IMR-90 (cell line): ENCODE measurements at regions not wholly inside any gene's neighbourhood (a gene's known extent, or its start where the extent isn't known, plus 50 kb on each side); places are given as distances from the start of the nearest gene placed in this dataset.

Experiments
- ATAC-seq: fragments of 200-7000 bp; cut with Tn5 transposase; 2 replicates; pipeline ENCODE4 v1.9.1; 2020; ENCODE audit warnings: low read depth, mild to moderate bottlenecking, moderate library complexity
- BruUV-seq: library from RNA; stranded (reverse); fragments of 400-500 nt; replicated peaks from 2 replicates; lab custom pipeline; 2021; lab: Mats Ljungman, UMichigan
- CTCF ChIA-PET: fragments of 300-600 bp; formaldehyde crosslinking; extraction: SDS; loops from one replicate; lab custom pipeline; 2021; ENCODE audit warnings: antibody characterized with exemption; lab: Yijun Ruan, JAX
- POLR2A ChIA-PET: fragments of 300-600 bp; sonication (Branson Sonifier 250); formaldehyde crosslinking; loops from one replicate; lab custom pipeline; 2022; ENCODE audit warnings: antibody characterized with exemption; ENCODE audit not compliant: unreplicated experiment; lab: Charles Lee
- DNase-seq: peaks from one replicate; pipeline ENCODE4 v3.0.0; 2013
- H2AFZ ChIP-seq: replicated peaks from 2 replicates; pipeline ENCODE3; 2013; ENCODE audit warnings: low read length, mild to moderate bottlenecking; ENCODE audit not compliant: poor library complexity
- H2AK5ac ChIP-seq: 2 replicates; pipeline ENCODE4 v1.6.1; 2013; ENCODE audit warnings: low read depth, low read length, inconsistent platforms
- H2AK9ac ChIP-seq: replicated peaks from 2 replicates; pipeline ENCODE3; 2013; ENCODE audit warnings: mild to moderate bottlenecking, low read depth, low read length, moderate library complexity; ENCODE audit not compliant: poor library complexity
- H2BK120ac ChIP-seq: 2 replicates; pipeline ENCODE4 v1.6.1; 2013; ENCODE audit warnings: low read depth, low read length, inconsistent platforms
- H2BK15ac ChIP-seq: 3 replicates; pipeline ENCODE4 v1.6.1; 2013; ENCODE audit warnings: low read depth, low read length, inconsistent platforms
- H2BK20ac ChIP-seq: 2 replicates; pipeline ENCODE4 v1.6.1; 2013; ENCODE audit warnings: low read depth, mild to moderate bottlenecking, inconsistent platforms, low read length, moderate library complexity
- H2BK5ac ChIP-seq: 2 replicates; pipeline ENCODE4 v1.6.1; 2013; ENCODE audit warnings: mild to moderate bottlenecking, low read depth, low read length, inconsistent platforms; ENCODE audit not compliant: poor library complexity, severe bottlenecking
- H3K14ac ChIP-seq: replicated peaks from 2 replicates; pipeline ENCODE4 v1.6.1; 2013; ENCODE audit warnings: low read depth, low read length, inconsistent platforms
- H3K18ac ChIP-seq: 2 replicates; pipeline ENCODE4 v1.6.1; 2013; ENCODE audit warnings: low read depth, low read length, control low read depth
- H3K23ac ChIP-seq: 2 replicates; pipeline ENCODE4 v1.6.1; 2013; ENCODE audit warnings: low read depth, low read length, inconsistent platforms
- H3K27ac ChIP-seq: 2 replicates; pipeline ENCODE4 v1.5.1; 2013; ENCODE audit warnings: mild to moderate bottlenecking, control low read depth, low read length; ENCODE audit not compliant: insufficient read depth
- H3K27me3 ChIP-seq: 2 replicates; pipeline ENCODE4 v1.6.1; 2013; ENCODE audit warnings: low read length; ENCODE audit not compliant: control insufficient read depth, insufficient read depth
- H3K36me3 ChIP-seq: 2 replicates; pipeline ENCODE4 v1.6.1; 2013; ENCODE audit warnings: low read length, mixed read lengths; ENCODE audit not compliant: control insufficient read depth, insufficient read depth
- H3K4ac ChIP-seq: 2 replicates; pipeline ENCODE4 v1.6.1; 2013; ENCODE audit warnings: low read depth, low read length, inconsistent platforms
- H3K4me1 ChIP-seq: 2 replicates; pipeline ENCODE4 v1.6.1; 2013; ENCODE audit warnings: low read length, mixed read lengths; ENCODE audit not compliant: control insufficient read depth, insufficient read depth
- H3K4me2 ChIP-seq: 2 replicates; pipeline ENCODE4 v1.6.1; 2013; ENCODE audit warnings: low read depth, mild to moderate bottlenecking, control low read depth, low read length, moderate library complexity
- H3K4me3 ChIP-seq: 2 replicates; pipeline ENCODE4 v1.5.1; 2013; ENCODE audit warnings: low read depth, mild to moderate bottlenecking, control low read depth, low read length, moderate library complexity; ENCODE audit not compliant: insufficient read depth
- H3K56ac ChIP-seq: 2 replicates; pipeline ENCODE4 v1.6.1; 2013; ENCODE audit warnings: low read length, inconsistent platforms; ENCODE audit not compliant: insufficient read depth; ENCODE audit errors: extremely low read depth
- H3K79me1 ChIP-seq, 2 experiments: 2 replicates each; pipeline ENCODE4 v1.6.1; 2013; ENCODE audit warnings: low read length in 2 of 2, inconsistent platforms in 1 of 2, low read depth in 1 of 2
- H3K9ac ChIP-seq: 2 replicates; pipeline ENCODE4 v1.6.1; 2013; ENCODE audit warnings: low read depth, low read length, control low read depth
- H3K9me1 ChIP-seq: 2 replicates; pipeline ENCODE4 v1.6.1; 2013; ENCODE audit warnings: low read length, inconsistent platforms; ENCODE audit not compliant: insufficient read depth
- H3K9me3 ChIP-seq: 2 replicates; pipeline ENCODE4 v1.6.1; 2013; ENCODE audit warnings: low read length; ENCODE audit not compliant: control insufficient read depth, insufficient read depth
- H4K20me1 ChIP-seq: 2 replicates; pipeline ENCODE4 v1.6.1; 2013; ENCODE audit warnings: low read length, inconsistent platforms; ENCODE audit not compliant: insufficient read depth
- H4K5ac ChIP-seq: 2 replicates; pipeline ENCODE4 v1.6.1; 2013; ENCODE audit warnings: mild to moderate bottlenecking, low read depth, low read length, control low read depth
- H4K8ac ChIP-seq, 2 experiments: 2 replicates each; pipeline ENCODE4 v1.6.1; 2013; ENCODE audit warnings: low read depth in 2 of 2, low read length in 2 of 2, control low read depth in 1 of 2, inconsistent platforms in 1 of 2
- H4K91ac ChIP-seq: 2 replicates; pipeline ENCODE4 v1.6.1; 2013; ENCODE audit warnings: low read depth, low read length, inconsistent platforms; ENCODE audit not compliant: insufficient read depth
- BHLHE40 ChIP-seq: fragments of 150-350 bp; IDR thresholded peaks from 2 replicates; pipeline ENCODE4 v1.6.1; 2016; ENCODE audit warnings: mild to moderate bottlenecking, low read depth, low read length
- FOS ChIP-seq: fragments of 150-350 bp; IDR thresholded peaks from 2 replicates; pipeline ENCODE4 v1.6.1; 2016; ENCODE audit warnings: low read depth, low read length
- MAZ ChIP-seq: IDR thresholded peaks from 2 replicates; pipeline ENCODE4 v1.6.1; 2012; ENCODE audit warnings: low read depth, mild to moderate bottlenecking, low read length, improper control_type of control experiment, moderate library complexity, borderline replicate concordance
- NFE2L2 ChIP-seq: fragments of 150-350 bp; IDR thresholded peaks from 2 replicates; pipeline ENCODE4 v1.6.1; 2016; ENCODE audit warnings: low read depth, mild to moderate bottlenecking, low read length
- RAD21 ChIP-seq: IDR thresholded peaks from 2 replicates; pipeline ENCODE4 v1.6.1; 2012; ENCODE audit warnings: low read length, improper control_type of control experiment
- WGBS, 2 experiments: methylation state at CpG; one replicate each; pipeline versions ENCODE4 v1.1.5 to v1.1.7; 2013; ENCODE audit warnings: missing lambda C conversion rate in 2 of 2; ENCODE audit not compliant: insufficient read length in 1 of 2; ENCODE audit errors: extremely low coverage in 2 of 2; 5-methylcytosine and 5-hydroxymethylcytosine counted together
- dilution Hi-C: fragments of 300-500 bp; cut with HindIII; formaldehyde crosslinking; loops from one replicate; pipeline ENCODE4 v1.14.3; 2018; ENCODE audit warnings: low sequenced_read_pairs; ENCODE audit not compliant: unreplicated experiment
- in situ Hi-C: fragments of 300-500 bp; cut with MboI; formaldehyde crosslinking; loops from 3 replicates; pipeline ENCODE4 v1.14.3; 2019; ENCODE audit warnings: low sequenced_read_pairs, inconsistent platforms, mixed read lengths
- intact Hi-C: fragments of 100-400 bp; cut with micrococcal nuclease; formaldehyde crosslinking; loops from 2 replicates; pipeline ENCODE4 v1.10.0; 2022
- TF ChIP-seq, protein P1 (sequence below): fragments of 150-350 bp; IDR thresholded peaks from 2 replicates; pipeline ENCODE4 v1.6.1; 2016; ENCODE audit warnings: low read depth, mild to moderate bottlenecking, low read length, moderate library complexity, borderline replicate concordance
- TF ChIP-seq, protein P2 (sequence below): conservative IDR thresholded peaks from 2 replicates; pipeline ENCODE4 v1.5.1; 2012; ENCODE audit warnings: mild to moderate bottlenecking, low read depth, low read length, improper control_type of control experiment
- TF ChIP-seq, protein P3 (sequence below): fragments of 150-350 bp; IDR thresholded peaks from 2 replicates; pipeline ENCODE4 v1.6.1; 2017; ENCODE audit warnings: mild to moderate bottlenecking, antibody characterized with exemption, low read length, low read depth

GRCh38 chr19:28021259-28022185, 1191.4 kb downstream of the UQCRFS1 start:
- H3K9me3 ChIP-seq: peaks cover 21% of the 10 kb centered on the region; the same call in 1 of the 2 replicates
- H3K9ac ChIP-seq: no peak overlapping the region
- H2AK5ac ChIP-seq: no peak overlapping the region
- CTCF ChIA-PET: no interaction called here
- H2AFZ ChIP-seq: no peak overlapping the region
- no TSS peak for BruUV-seq
- TF ChIP-seq, protein P1, sequence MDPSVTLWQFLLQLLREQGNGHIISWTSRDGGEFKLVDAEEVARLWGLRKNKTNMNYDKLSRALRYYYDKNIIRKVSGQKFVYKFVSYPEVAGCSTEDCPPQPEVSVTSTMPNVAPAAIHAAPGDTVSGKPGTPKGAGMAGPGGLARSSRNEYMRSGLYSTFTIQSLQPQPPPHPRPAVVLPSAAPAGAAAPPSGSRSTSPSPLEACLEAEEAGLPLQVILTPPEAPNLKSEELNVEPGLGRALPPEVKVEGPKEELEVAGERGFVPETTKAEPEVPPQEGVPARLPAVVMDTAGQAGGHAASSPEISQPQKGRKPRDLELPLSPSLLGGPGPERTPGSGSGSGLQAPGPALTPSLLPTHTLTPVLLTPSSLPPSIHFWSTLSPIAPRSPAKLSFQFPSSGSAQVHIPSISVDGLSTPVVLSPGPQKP: no peak
- TF ChIP-seq, protein P2, sequence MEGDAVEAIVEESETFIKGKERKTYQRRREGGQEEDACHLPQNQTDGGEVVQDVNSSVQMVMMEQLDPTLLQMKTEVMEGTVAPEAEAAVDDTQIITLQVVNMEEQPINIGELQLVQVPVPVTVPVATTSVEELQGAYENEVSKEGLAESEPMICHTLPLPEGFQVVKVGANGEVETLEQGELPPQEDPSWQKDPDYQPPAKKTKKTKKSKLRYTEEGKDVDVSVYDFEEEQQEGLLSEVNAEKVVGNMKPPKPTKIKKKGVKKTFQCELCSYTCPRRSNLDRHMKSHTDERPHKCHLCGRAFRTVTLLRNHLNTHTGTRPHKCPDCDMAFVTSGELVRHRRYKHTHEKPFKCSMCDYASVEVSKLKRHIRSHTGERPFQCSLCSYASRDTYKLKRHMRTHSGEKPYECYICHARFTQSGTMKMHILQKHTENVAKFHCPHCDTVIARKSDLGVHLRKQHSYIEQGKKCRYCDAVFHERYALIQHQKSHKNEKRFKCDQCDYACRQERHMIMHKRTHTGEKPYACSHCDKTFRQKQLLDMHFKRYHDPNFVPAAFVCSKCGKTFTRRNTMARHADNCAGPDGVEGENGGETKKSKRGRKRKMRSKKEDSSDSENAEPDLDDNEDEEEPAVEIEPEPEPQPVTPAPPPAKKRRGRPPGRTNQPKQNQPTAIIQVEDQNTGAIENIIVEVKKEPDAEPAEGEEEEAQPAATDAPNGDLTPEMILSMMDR: no peak
- TF ChIP-seq RAD21 (no peak), BHLHE40 (no peak), FOS (no peak), NFE2L2 (no peak), MAZ (no peak)
- TF ChIP-seq, protein P3, sequence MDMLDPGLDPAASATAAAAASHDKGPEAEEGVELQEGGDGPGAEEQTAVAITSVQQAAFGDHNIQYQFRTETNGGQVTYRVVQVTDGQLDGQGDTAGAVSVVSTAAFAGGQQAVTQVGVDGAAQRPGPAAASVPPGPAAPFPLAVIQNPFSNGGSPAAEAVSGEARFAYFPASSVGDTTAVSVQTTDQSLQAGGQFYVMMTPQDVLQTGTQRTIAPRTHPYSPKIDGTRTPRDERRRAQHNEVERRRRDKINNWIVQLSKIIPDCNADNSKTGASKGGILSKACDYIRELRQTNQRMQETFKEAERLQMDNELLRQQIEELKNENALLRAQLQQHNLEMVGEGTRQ: no peak
- no peak overlapping the region for H2BK120ac ChIP-seq
- H2BK15ac ChIP-seq: no peak overlapping the region
- intact Hi-C loops (no loop called here), in situ Hi-C loops (no loop called here), dilution Hi-C loops (no loop called here)
- no peaks in the 10 kb centered on the region for H3K36me3 ChIP-seq
- H3K4me3 ChIP-seq: no peak overlapping the region
- no peak overlapping the region for H2BK20ac ChIP-seq
- H3K9me1 ChIP-seq: no peaks in the 10 kb centered on the region
- no peak overlapping the region for H2AK9ac ChIP-seq
- H4K20me1 ChIP-seq: no peaks in the 10 kb centered on the region
- no peak overlapping the region for H3K56ac ChIP-seq
- POLR2A ChIA-PET: no interaction called here
- H4K5ac ChIP-seq: no peak overlapping the region
- H3K18ac ChIP-seq: no peak overlapping the region
- no peak for ATAC-seq
- H4K8ac ChIP-seq: no peak overlapping the region
- no peaks in the 10 kb centered on the region for H3K4me1 ChIP-seq
- no peaks in the 10 kb centered on the region for H3K79me1 ChIP-seq
- H3K4me2 ChIP-seq: no peak overlapping the region
- H3K23ac ChIP-seq: no peak overlapping the region
- H3K14ac ChIP-seq: no peak overlapping the region
- no peaks in the 10 kb centered on the region for H3K27me3 ChIP-seq
- no peak for DNase-seq
- H3K4ac ChIP-seq: no peak overlapping the region
- no CpG with 5 or more reads among the region's 8 CpGs for WGBS, 2 experiments
- no peak overlapping the region for H3K27ac ChIP-seq
- no peak overlapping the region for H4K91ac ChIP-seq
- H2BK5ac ChIP-seq: no peak overlapping the region
